ENCODE measurements at regions not wholly inside any gene's neighbourhood (a gene's known extent, or its start where the extent isn't known, plus 50 kb on each side); places are given as distances from the start of the nearest gene placed in this dataset.

- Mint-ChIP-seq H3K27ac (no peak overlapping the region), H3K9me3 (ENCODE audit: low read depth) (no peaks in the 10 kb centered on the region), H3K36me3 (peaks cover 1% of the 10 kb centered on the region), H3K27me3 (peaks cover 28% of the 10 kb centered on the region), H3K4me1 (no peaks in the 10 kb centered on the region), H3K4me3 (no peak overlapping the region)
- ATAC-seq (no peak), DNase-seq (no peak)
- CTCF ChIA-PET = interaction anchor here (0.8 to 2.9 kb wide), 4 partner anchors 52 to 1286 kb away, joined by 4 to 11 read pairs (median 6); no protein-coding TSS in a partner anchor
Measured at GRCh38 chr12:30805959-30806358, 51.2 kb upstream of the CAPRIN2 start.
